GM19395 (cell line): ENCODE measurements at regions not wholly inside any gene's neighbourhood (a gene's known extent, or its start where the extent isn't known, plus 50 kb on each side); places are given as distances from the start of the nearest gene placed in this dataset.
"Not testable (repeated sequence)": the region's sequence is repeated elsewhere in the genome, so short reads cannot be mapped to it uniquely, and the experiment has no call there.

Source experiments
- ATAC-seq: cut with Tn5 transposase; IDR thresholded peaks from one replicate; pipeline ENCODE4 v1.9.1; 2021; ENCODE audit warnings: mild to moderate bottlenecking, moderate library complexity; ENCODE audit not compliant: unreplicated experiment

DNA sequence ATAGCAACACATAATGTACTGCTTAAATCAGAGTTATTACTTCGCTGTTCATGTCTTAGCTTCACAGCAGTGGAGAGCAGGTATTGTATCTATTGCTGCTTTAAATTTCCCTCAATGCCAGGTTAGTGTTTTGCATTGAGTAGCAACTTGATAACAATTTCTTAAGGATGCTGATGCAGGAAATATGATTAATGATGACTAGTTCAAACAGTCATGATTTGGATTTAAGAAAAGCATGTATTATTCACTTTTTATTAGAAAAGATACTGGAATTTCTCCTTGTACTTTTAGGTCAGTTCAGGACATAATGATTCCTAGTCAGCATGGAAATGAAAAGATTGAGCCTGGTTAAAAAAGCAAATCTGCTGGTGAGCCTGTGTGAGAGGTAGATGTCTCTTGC, 67.2 kb upstream of the ARHGAP29 start:
- ATAC-seq: no peak

DNA sequence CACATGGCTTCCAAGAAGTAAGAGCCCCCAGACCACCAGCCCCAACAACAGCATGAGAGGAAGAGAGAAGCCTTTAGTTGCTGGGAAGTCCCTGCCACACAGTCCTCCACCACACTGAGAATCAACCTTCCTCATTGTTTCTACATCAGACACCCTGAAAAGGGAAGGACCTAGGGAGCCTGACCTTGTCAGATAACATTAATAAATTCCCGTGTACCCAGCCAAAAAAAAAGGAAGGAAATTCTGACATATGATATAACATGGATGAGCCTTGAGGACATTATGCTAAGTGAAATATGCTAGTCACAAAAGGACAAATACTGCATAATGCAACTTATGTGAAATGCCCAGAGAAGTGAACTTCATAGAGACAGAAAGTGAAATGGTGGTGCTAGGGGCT, 65.6 kb upstream of the ARHGAP29 start:
- no peak for ATAC-seq

DNA sequence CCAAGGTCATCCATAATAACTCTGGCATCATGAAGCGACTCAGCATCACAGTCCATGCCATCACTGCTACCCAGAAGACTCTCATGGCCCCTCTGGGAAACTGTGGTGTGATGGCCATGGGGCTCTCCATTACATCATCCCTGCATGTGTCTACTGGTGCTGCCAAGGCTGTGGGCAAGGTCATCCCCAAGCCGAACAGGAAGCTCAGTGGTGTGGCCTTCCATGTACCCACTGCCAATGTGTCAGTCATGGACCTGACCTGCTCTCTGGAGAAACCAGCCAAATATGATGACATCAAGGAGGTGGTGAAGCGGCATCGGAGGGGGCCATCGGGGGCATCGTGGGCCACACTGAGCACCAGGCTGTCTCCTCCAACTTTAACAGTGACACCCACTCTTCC, 65.1 kb upstream of the ARHGAP29 start:
- ATAC-seq: no peak

DNA sequence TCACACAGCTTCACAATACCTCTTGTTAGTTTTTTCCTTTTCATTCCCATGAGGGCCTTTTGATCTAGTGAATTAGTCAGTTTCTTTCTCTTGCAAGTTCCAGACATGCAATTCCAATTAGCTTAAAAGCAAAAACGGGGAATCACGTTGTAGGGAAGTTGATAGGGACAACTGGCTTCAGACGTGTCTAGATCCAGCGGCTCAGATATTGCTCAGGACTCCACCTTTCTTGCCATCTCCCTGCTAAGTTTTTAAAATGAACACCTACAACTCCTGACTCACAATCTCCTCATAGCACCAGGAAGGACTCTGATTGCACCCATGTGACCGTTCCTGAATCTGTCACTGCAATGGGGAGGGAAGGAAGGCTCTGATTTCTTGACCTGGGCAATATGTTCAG, 63.8 kb upstream of the ARHGAP29 start:
- ATAC-seq: no peak

DNA sequence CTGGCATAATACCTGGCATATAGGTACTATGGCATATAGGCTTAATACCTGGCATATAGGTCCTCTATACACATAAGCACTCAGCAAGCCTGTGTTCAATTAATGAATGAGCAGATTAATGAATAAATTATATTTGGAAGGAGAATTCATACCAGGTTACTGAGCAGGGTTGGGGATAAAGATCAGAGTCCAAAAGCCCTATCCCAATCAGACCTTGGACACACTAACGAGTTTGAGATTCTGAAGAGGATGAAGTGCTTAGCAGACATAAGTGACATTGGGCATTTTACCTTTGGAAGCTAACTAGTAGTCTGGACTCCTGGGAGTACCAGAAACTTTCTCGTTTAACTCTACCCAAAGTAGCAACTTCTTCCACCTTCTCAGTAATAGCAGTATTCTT, 63.3 kb upstream of the ARHGAP29 start:
- ATAC-seq: no peak

GRCh38 chr1:94299627-94300553, 62.5 kb upstream of the ARHGAP29 start:
- no peak for ATAC-seq

GRCh38 chr1:94298861-94299260, 61.5 kb upstream of the ARHGAP29 start:
- no peak for ATAC-seq

DNA sequence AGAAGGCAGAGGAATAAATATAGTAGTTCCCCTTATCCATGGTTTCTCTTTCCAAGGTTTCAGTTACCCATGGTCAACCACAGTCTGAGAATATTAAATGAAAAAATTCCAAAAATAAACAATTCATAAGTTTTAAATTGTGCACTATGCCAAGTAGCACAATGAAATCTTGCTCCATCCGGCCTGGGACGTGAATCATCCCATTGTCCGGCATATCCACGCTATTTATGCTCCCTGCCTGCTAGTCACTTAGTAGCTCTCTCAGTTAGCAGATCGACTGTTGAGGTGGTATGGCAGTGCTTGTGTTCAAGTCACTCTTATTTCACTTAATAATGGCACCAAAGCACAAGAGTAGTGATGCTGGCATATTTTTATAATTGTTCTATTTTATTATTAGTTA, 58.6 kb upstream of the ARHGAP29 start:
- ATAC-seq: no peak

GRCh38 chr1:94292978-94293377, 55.6 kb upstream of the ARHGAP29 start:
- not testable (repeated sequence) for ATAC-seq

- ATAC-seq: not testable (repeated sequence)
These were observed 51.9 kb upstream of the ARHGAP29 start for GRCh38 chr1:94289244-94289643.
